ENCODE measurements at regions not wholly inside any gene's neighbourhood (a gene's known extent, or its start where the extent isn't known, plus 50 kb on each side); places are given as distances from the start of the nearest gene placed in this dataset.

DNA sequence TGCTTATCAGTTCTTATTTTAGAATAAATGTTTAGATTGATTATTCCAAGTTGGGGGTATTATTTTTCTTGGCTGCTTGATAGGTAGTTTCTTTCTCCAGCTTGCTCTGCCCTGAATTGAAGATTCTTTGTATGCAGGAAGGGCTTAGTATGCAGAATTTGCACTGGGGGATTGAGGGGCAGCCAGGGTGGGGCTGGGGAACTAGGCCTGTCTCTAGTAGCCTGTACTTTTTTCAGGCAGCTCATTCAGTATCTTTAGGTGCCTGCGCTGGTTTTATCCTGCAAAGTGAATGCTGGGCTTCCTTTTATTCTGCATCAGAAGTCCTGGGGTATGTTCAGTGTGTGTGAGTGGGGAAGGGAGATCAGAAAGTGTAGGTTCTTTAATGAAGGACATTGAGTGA lies 228.3 kb upstream of the ELL2 start:
- TF ChIP-seq ZNF362 (tag by site-specific recombination; IDR thresholded peaks at IDR 0.05) (no peak), ZNF548 (tag by site-specific recombination; IDR thresholded peaks at IDR 0.05) (no peak), CTCF (tag by site-specific recombination; IDR thresholded peaks at IDR 0.05) (no peak), ZNF274 (IDR thresholded peaks at IDR 0.05; ENCODE audit: low read length) (no peak), ZNF274 (tag by site-specific recombination; IDR thresholded peaks at IDR 0.05; ENCODE audit: borderline replicate concordance) (no peak)
